ENCODE measurements at regions not wholly inside any gene's neighbourhood (a gene's known extent, or its start where the extent isn't known, plus 50 kb on each side); places are given as distances from the start of the nearest gene placed in this dataset.
"Not testable (repeated sequence)": the region's sequence is repeated elsewhere in the genome, so short reads cannot be mapped to it uniquely, and the experiment has no call there.

DNA sequence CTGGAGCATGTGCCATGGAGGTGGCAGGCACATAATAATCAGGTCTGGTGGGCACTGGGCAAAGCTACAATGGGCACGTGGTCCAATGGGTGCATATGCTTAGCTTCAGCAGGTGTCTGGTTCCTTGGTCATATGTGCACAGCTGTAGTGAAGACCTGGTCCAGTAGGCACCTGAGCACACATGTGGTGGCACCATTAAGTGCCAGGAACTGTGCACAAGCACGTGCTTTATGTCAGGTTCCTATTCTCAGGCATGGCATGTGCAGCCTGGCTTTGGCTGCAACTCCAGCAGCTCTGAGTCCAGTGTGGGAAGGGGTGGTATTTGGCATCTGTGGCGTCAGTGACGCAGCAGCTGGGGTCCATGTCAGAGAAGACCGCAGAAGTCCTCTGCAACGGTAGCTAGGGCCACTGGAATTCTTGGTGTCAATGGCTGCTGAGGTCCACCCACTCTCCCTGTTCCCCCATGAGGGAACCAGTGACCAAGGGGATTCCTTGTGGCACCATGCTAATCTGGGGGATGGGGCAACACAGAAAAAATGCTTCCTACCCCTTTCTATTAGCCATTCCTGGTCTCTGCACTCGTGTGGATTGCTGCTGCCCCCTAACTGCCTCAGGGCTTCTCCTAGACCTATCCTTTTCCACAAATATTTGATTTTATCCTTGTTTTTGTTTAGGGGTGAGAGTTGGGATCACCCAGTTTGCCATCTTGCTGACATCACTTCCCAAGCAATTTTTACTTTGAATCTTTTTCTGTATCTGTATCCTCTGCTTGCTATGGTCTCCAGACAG lies 262.9 kb upstream of the MAP2 start:
- DNase-seq (ENCODE audit: extremely low read depth, low read depth): no peak
- H3K4me3 ChIP-seq (replicated peaks; ENCODE audit: low read depth, low read length): no peak overlapping the region
- TF ChIP-seq CTCF (IDR thresholded peaks at IDR 0.05; ENCODE audit: low read depth, low read length, missing control alignments): no peak

GRCh38 chr2:209162129-209162528 lies 261.7 kb upstream of the MAP2 start:
- no peak for DNase-seq (ENCODE audit: extremely low read depth, low read depth)
- H3K4me3 ChIP-seq (replicated peaks; ENCODE audit: low read depth, low read length): no peak overlapping the region
- TF ChIP-seq CTCF (IDR thresholded peaks at IDR 0.05; ENCODE audit: low read depth, low read length, missing control alignments): no peak

- H3K4me3 ChIP-seq (replicated peaks; ENCODE audit: low read depth, low read length): no peak overlapping the region
- no peak for DNase-seq (ENCODE audit: extremely low read depth, low read depth)
- TF ChIP-seq CTCF (IDR thresholded peaks at IDR 0.05; ENCODE audit: low read depth, low read length, missing control alignments): no peak
Observed at GRCh38 chr2:209181984-209182383, 241.9 kb upstream of the MAP2 start.

DNA sequence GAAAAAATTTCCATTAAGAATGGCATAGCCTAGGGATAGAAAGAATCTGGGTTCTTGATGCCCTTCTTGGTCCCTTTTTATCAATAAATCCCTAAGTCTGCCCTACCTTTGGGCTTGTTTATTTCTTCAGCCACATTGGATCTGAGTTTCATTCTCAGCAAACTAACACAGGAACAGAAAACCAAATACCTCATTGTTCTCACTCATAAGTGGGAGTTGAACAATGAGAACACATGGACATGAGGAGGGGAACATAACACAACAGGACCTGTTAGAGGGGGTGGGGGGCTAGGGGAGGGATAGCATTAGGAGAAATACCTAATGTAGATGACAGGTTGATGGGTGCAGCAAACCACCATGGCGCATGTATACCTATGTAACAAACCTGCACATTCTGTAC lies 237.0 kb upstream of the MAP2 start:
- not testable (repeated sequence) for H3K4me3 ChIP-seq (replicated peaks; ENCODE audit: low read depth, low read length); DNase-seq (ENCODE audit: extremely low read depth, low read depth)

DNA sequence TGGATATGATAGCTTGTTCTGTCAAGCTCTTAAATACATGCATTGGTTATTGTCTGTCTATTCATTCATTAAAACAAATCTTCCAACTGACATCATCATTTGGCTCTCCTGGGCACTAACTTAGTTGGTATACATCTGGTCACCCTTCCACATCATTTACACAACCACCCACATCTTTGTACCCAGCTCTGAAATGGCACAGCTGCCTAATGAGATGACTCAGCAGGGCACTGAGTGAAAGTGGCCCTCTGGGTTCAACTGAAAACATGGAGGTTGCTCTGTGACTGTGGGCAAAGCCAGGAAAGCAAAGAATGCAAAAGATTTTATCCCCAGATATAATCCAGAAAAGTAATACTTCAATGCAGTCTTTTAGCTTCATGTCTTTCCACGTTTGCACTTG lies 234.0 kb upstream of the MAP2 start:
- TF ChIP-seq CTCF (IDR thresholded peaks at IDR 0.05; ENCODE audit: low read depth, low read length, missing control alignments): no peak
- no peak overlapping the region for H3K4me3 ChIP-seq (replicated peaks; ENCODE audit: low read depth, low read length)
- DNase-seq (ENCODE audit: extremely low read depth, low read depth): no peak

- no peak for TF ChIP-seq CTCF (IDR thresholded peaks at IDR 0.05; ENCODE audit: low read depth, low read length, missing control alignments)
- DNase-seq (ENCODE audit: extremely low read depth, low read depth): no peak
- H3K4me3 ChIP-seq (replicated peaks; ENCODE audit: low read depth, low read length): no peak overlapping the region
Observed at GRCh38 chr2:209191139-209191538, 232.7 kb upstream of the MAP2 start.

DNA sequence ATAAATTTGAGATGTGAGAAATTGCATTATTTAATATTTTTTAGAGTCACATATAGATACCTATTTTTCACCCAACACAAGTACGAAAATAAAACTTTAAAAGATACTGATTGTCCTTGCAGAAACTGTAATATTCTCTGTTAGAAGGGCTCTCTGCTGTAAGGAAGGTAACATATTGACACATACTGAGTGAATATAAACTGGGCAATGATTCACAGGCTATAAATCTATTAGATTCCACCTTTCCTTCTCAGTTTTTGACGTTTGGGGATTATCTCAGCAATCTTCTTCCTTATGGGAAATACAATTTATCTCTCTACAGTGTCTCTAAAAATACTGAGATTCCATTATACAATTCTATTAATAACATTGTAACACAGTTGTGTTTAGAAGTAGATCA lies 229.1 kb upstream of the MAP2 start:
- no peak overlapping the region for H3K4me3 ChIP-seq (replicated peaks; ENCODE audit: low read depth, low read length)
- no peak for DNase-seq (ENCODE audit: extremely low read depth, low read depth)
- no peak for TF ChIP-seq CTCF (IDR thresholded peaks at IDR 0.05; ENCODE audit: low read depth, low read length, missing control alignments)
